ENCODE measurements at regions not wholly inside any gene's neighbourhood (a gene's known extent, or its start where the extent isn't known, plus 50 kb on each side); places are given as distances from the start of the nearest gene placed in this dataset.

- TF ChIP-seq POLR2A (IDR thresholded peaks at IDR 0.05; ENCODE audit: low read depth, low read length): no peak
- TF ChIP-seq CTCF (conservative IDR thresholded peaks at IDR 0.05; ENCODE audit: low read depth, low read length): no peak
- no peak for TF ChIP-seq USF2 (IDR thresholded peaks at IDR 0.05; ENCODE audit: low read depth, low read length)
- no peak for TF ChIP-seq BHLHE40 (IDR thresholded peaks at IDR 0.05; ENCODE audit: low read depth, low read length)
These were observed 65.3 kb downstream of the RHOB start for GRCh38 chr2:20512061-20512605.
